OCI-LY3 (cell line): ENCODE measurements at regions not wholly inside any gene's neighbourhood (a gene's known extent, or its start where the extent isn't known, plus 50 kb on each side); places are given as distances from the start of the nearest gene placed in this dataset.

Experiments
- H2AFZ ChIP-seq: fragments of 200-600, 300-600 bp; shearing (Covaris generic); 2 replicates; pipeline ENCODE4 v1.6.0; 2014; ENCODE audit warnings: antibody characterized with exemption, low read depth, low read length
- H3K27ac ChIP-seq: fragments of 200-600, 300-600 bp; sonication (generic); 2 replicates; pipeline ENCODE4 v1.5.1; 2014; ENCODE audit warnings: mild to moderate bottlenecking, low read length, moderate library complexity, mixed read lengths
- H3K27me3 ChIP-seq: fragments of 200-600, 300-600 bp; sonication (generic); 2 replicates; pipeline ENCODE4 v1.6.1; 2014; ENCODE audit warnings: low read depth, low read length, mixed read lengths
- H3K36me3 ChIP-seq: fragments of 200-600, 300-600 bp; sonication (generic); replicated peaks from 2 replicates; pipeline ENCODE3; 2014; ENCODE audit warnings: low read depth, low read length, mixed read lengths
- H3K4me1 ChIP-seq: fragments of 300-600, 200-600 bp; sonication (generic); 2 replicates; pipeline ENCODE4 v1.6.1; 2014; ENCODE audit warnings: low read length, mixed read lengths
- H3K4me2 ChIP-seq: fragments of 200-600, 300-600 bp; sonication (generic); 2 replicates; pipeline ENCODE4 v1.6.1; 2014; ENCODE audit warnings: low read length, mixed read lengths
- H3K4me3 ChIP-seq: fragments of 300-600, 200-600 bp; sonication (generic); 2 replicates; pipeline ENCODE4 v1.5.1; 2014; ENCODE audit warnings: antibody characterized with exemption, mild to moderate bottlenecking, low read length, moderate library complexity
- H3K79me2 ChIP-seq: fragments of 300-600, 200-600 bp; shearing (Covaris generic); 2 replicates; pipeline ENCODE4 v1.6.1; 2014; ENCODE audit warnings: mild to moderate bottlenecking, low read length, mixed read lengths
- H3K9ac ChIP-seq: fragments of 300-600, 200-600 bp; shearing (Covaris generic); 2 replicates; pipeline ENCODE4 v1.6.0; 2014; ENCODE audit warnings: mild to moderate bottlenecking, low read length, moderate library complexity
- H3K9me3 ChIP-seq: fragments of 200-600, 300-600 bp; shearing (Covaris generic); 2 replicates; pipeline ENCODE4 v1.6.1; 2014; ENCODE audit warnings: low read length, mixed read lengths; ENCODE audit not compliant: insufficient read depth
- H4K20me1 ChIP-seq: fragments of 200-600, 300-600 bp; sonication (generic); 2 replicates; pipeline ENCODE4 v1.6.1; 2016; ENCODE audit warnings: low read length, mixed read lengths; ENCODE audit not compliant: insufficient read depth
- EZH2phosphoT487 ChIP-seq: fragments of 200-600 bp; shearing (Covaris generic); IDR thresholded peaks from 2 replicates; pipeline ENCODE4 v1.6.1; 2018; ENCODE audit warnings: antibody characterized with exemption, mixed run types, low read depth
- TF ChIP-seq, protein P1 (sequence below): fragments of 200-600, 300-600 bp; sonication (generic); IDR thresholded peaks from 2 replicates; pipeline ENCODE4 v1.5.1; 2014; ENCODE audit warnings: antibody characterized with exemption, low read length, low read depth

DNA sequence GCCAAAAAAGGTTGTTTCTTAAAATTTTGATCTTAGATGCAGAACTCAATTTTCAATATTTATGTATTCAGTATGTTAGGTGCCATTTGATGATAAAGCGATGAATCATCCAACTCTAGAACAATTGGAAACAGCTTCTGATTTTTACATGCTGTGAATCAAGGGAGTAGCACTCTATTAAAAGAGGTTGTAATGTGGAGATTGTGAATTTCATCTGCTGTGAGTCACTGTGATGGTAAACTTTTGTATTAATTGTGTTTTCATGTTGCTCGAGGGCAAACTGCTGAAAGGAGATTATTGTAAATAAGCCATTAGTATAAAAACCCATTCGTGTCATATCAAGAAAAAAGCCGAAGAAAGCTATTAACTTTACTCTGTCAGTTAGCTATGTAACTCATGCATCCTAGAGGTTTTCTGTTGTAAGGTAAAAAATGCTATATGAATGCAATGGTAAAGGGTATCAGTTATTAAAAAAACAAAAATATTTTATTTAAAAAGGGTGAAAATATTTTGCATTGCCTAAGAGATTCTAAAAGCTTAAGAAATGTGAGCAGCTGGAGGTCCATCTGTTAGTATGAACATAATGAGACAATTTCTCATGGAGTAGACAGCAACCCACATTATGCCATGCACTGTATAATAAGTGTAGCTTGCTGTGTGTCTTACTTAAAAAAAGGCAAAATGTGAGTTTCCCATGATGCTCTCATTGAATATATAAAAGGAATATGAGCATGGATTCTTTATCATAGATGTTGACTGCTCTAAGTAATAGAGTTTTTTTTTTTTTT, 511.0 kb upstream of the PCDH15 start:
- Histone ChIP-seq H3K4me3 (no peak overlapping the region), H4K20me1 (no peaks in the 10 kb centered on the region), H3K4me2 (no peak overlapping the region), H3K36me3 (no peaks in the 10 kb centered on the region), H3K79me2 (no peaks in the 10 kb centered on the region), H3K9ac (no peak overlapping the region), H3K9me3 (no peaks in the 10 kb centered on the region), H3K27me3 (no peaks in the 10 kb centered on the region), H3K27ac (no peak overlapping the region), H3K4me1 (no peaks in the 10 kb centered on the region), H2AFZ (no peak overlapping the region)
- TF ChIP-seq EZH2phosphoT487, result no peak
- TF ChIP-seq, protein P1, sequence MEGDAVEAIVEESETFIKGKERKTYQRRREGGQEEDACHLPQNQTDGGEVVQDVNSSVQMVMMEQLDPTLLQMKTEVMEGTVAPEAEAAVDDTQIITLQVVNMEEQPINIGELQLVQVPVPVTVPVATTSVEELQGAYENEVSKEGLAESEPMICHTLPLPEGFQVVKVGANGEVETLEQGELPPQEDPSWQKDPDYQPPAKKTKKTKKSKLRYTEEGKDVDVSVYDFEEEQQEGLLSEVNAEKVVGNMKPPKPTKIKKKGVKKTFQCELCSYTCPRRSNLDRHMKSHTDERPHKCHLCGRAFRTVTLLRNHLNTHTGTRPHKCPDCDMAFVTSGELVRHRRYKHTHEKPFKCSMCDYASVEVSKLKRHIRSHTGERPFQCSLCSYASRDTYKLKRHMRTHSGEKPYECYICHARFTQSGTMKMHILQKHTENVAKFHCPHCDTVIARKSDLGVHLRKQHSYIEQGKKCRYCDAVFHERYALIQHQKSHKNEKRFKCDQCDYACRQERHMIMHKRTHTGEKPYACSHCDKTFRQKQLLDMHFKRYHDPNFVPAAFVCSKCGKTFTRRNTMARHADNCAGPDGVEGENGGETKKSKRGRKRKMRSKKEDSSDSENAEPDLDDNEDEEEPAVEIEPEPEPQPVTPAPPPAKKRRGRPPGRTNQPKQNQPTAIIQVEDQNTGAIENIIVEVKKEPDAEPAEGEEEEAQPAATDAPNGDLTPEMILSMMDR, result no peak

DNA sequence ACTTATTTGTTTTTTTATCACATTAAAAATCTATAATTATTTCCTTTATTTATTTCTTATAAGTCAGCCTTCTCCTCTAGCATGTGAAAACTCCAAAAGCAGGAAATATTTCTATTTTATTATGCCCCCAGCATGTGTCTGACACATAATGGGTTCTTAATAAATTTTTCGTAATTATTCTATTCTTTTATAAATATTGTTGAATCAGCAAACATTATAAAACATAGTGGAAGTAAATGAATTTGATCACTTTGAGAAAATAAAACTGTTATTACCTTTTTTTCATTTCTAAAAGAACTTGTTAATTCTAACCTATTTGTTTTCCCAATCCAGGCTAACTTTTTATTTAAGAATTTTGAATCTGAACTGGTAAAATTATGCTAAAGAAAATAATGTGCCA, 509.1 kb upstream of the PCDH15 start:
- TF ChIP-seq, protein P1, result no peak
- TF ChIP-seq EZH2phosphoT487, result no peak
- Histone ChIP-seq H3K4me3 (no peak overlapping the region), H3K9me3 (no peaks in the 10 kb centered on the region), H3K4me2 (no peak overlapping the region), H4K20me1 (no peaks in the 10 kb centered on the region), H3K36me3 (no peaks in the 10 kb centered on the region), H3K27ac (no peak overlapping the region), H2AFZ (no peak overlapping the region), H3K27me3 (no peaks in the 10 kb centered on the region), H3K4me1 (no peaks in the 10 kb centered on the region), H3K9ac (no peak overlapping the region), H3K79me2 (no peaks in the 10 kb centered on the region)

GRCh38 chr10:55305285-55305684, 504.3 kb upstream of the PCDH15 start:
- TF ChIP-seq, protein P1, result no peak
- TF ChIP-seq EZH2phosphoT487, result no peak

DNA sequence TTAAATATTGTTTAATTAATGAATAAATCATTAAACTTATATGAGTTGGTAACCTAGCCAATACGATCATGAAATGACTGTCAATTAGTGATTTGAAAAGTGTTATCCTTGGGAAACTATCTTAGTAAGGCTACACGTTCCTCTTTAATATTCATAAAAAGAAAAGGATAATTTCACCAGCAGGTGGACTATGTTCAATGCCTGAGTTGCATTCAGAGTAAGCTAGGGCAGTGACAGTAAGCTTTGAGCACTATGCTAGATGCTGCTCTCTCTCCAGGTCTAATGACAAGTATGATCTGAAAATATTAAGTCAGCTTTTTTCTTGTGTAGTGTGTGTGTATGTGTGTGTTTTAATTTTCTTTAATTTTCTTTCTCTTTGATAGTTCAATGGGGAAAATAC, 486.3 kb upstream of the PCDH15 start:
- Histone ChIP-seq H3K9me3 (no peaks in the 10 kb centered on the region), H3K4me1 (peaks cover 8% of the 10 kb centered on the region; the same call in 1 of the 2 replicates), H3K79me2 (no peaks in the 10 kb centered on the region), H3K9ac (no peak overlapping the region), H3K36me3 (no peaks in the 10 kb centered on the region), H3K27ac (no peak overlapping the region), H3K27me3 (no peaks in the 10 kb centered on the region), H4K20me1 (no peaks in the 10 kb centered on the region), H3K4me2 (no peak overlapping the region), H2AFZ (no peak overlapping the region), H3K4me3 (no peak overlapping the region)
- no peak for TF ChIP-seq EZH2phosphoT487
- TF ChIP-seq, protein P1, result no peak; the same call in 1 of the 2 replicates

More at GRCh38 chr10:55305285-55305684, 504.3 kb upstream of the PCDH15 start:
- H3K27me3 ChIP-seq, result no peaks in the 10 kb centered on the region
- no peaks in the 10 kb centered on the region for H3K4me1 ChIP-seq
- no peak overlapping the region for H3K4me3 ChIP-seq
- no peak overlapping the region for H3K9ac ChIP-seq
- no peaks in the 10 kb centered on the region for H4K20me1 ChIP-seq
- no peak overlapping the region for H3K27ac ChIP-seq
- H2AFZ ChIP-seq, result no peak overlapping the region
- no peaks in the 10 kb centered on the region for H3K9me3 ChIP-seq
- no peaks in the 10 kb centered on the region for H3K36me3 ChIP-seq
- H3K4me2 ChIP-seq, result no peak overlapping the region
- no peaks in the 10 kb centered on the region for H3K79me2 ChIP-seq
